Muscle of back (tissue), 3 donors: ENCODE measurements at regions not wholly inside any gene's neighbourhood (a gene's known extent, or its start where the extent isn't known, plus 50 kb on each side); places are given as distances from the start of the nearest gene placed in this dataset.
"Not testable (repeated sequence)": the region's sequence is repeated elsewhere in the genome, so short reads cannot be mapped to it uniquely, and the experiment has no call there.

ENCODE experiments used
- DNase-seq, 3 donors: peaks; one replicate each; pipeline versions ENCODE4 v3.0.0 to v3.0.0-alpha.2; 2013

GRCh38 chr9:38186404-38187115, 117.5 kb upstream of the SHB start:
- no peak for DNase-seq

GRCh38 chr9:38185647-38186403, 116.8 kb upstream of the SHB start:
- no peak for DNase-seq

- DNase-seq = no peak
These were observed 115.1 kb upstream of the SHB start for GRCh38 chr9:38183994-38184568.

- no peak for DNase-seq
These were observed 113.3 kb upstream of the SHB start for GRCh38 chr9:38182321-38182720.

- no peak for DNase-seq
These were observed 112.8 kb upstream of the SHB start for GRCh38 chr9:38181866-38182265.

GRCh38 chr9:38181232-38181631, 112.2 kb upstream of the SHB start:
- DNase-seq = no peak

GRCh38 chr9:38180656-38181055, 111.6 kb upstream of the SHB start:
- no peak for DNase-seq

- no peak for DNase-seq
These were observed 110.9 kb upstream of the SHB start for GRCh38 chr9:38179965-38180364.

- DNase-seq = no peak
These were observed 109.2 kb upstream of the SHB start for GRCh38 chr9:38178237-38178636.

GRCh38 chr9:38177680-38178079, 108.7 kb upstream of the SHB start:
- DNase-seq = no peak

- no peak for DNase-seq
These were observed 107.2 kb upstream of the SHB start for GRCh38 chr9:38176251-38176650.

GRCh38 chr9:38175423-38175822, 106.4 kb upstream of the SHB start:
- no peak for DNase-seq

- DNase-seq = peak in 1 of 3 donors; percentile 9
These were observed 103.6 kb upstream of the SHB start for GRCh38 chr9:38172586-38172985.

- no peak for DNase-seq
These were observed 102.9 kb upstream of the SHB start for GRCh38 chr9:38171926-38172325.

GRCh38 chr9:38171538-38171884, 102.5 kb upstream of the SHB start:
- DNase-seq = no peak

GRCh38 chr9:38170763-38171537, 101.9 kb upstream of the SHB start:
- DNase-seq = not testable (repeated sequence)

GRCh38 chr9:38170155-38170554, 101.1 kb upstream of the SHB start:
- not testable (repeated sequence) for DNase-seq

- no peak for DNase-seq
These were observed 97.5 kb upstream of the SHB start for GRCh38 chr9:38166501-38166900.

GRCh38 chr9:38164659-38165221, 95.7 kb upstream of the SHB start:
- DNase-seq = no peak

- DNase-seq = no peak
These were observed 94.5 kb upstream of the SHB start for GRCh38 chr9:38163518-38163917.

GRCh38 chr9:38162332-38163211, 93.5 kb upstream of the SHB start:
- DNase-seq = no peak
